Transverse colon (tissue), 4 donors: ENCODE measurements at regions not wholly inside any gene's neighbourhood (a gene's known extent, or its start where the extent isn't known, plus 50 kb on each side); places are given as distances from the start of the nearest gene placed in this dataset.

Experiments used
- DNase-seq: peaks from one replicate; pipeline ENCODE4 v3.0.0-alpha.2; 2019
- H3K27ac ChIP-seq, 4 donors: fragments of 200-600 bp; sonication (generic); 2 replicates each; pipeline ENCODE4 v1.5.1; 2016 to 2018; ENCODE audit warnings: inconsistent platforms in 4 of 4
- H3K27me3 ChIP-seq: fragments of 200-600 bp; sonication (generic); 2 replicates; pipeline ENCODE4 v1.5.1; 2017; ENCODE audit warnings: inconsistent platforms
- H3K36me3 ChIP-seq, 4 donors: fragments of 200-600 bp; sonication (generic); 2 replicates each; pipeline ENCODE4 v1.5.1; 2017 to 2019; ENCODE audit warnings: inconsistent platforms in 4 of 4
- H3K4me1 ChIP-seq, 4 donors: fragments of 200-600 bp; sonication (generic); 2 replicates each; pipeline ENCODE4 v1.5.1; 2017 to 2020; ENCODE audit warnings: inconsistent platforms in 4 of 4
- H3K4me3 ChIP-seq, 4 donors: fragments of 200-600 bp; sonication (generic); 1 replicate in 1 of 4; 2 replicates in 3 of 4; pipeline versions ENCODE4 v1.5.1 to v1.6.1; 2017 to 2019; ENCODE audit warnings: inconsistent platforms in 4 of 4
- H3K9me3 ChIP-seq, 2 donors: fragments of 200-600 bp; sonication (generic); 2 replicates each; pipeline ENCODE4 v1.5.1; 2017 to 2019; ENCODE audit warnings: inconsistent platforms in 2 of 2
- EP300 ChIP-seq: sonication (generic); formaldehyde crosslinking; IDR thresholded peaks from one replicate; pipeline ENCODE4 v1.6.1; 2017; ENCODE audit warnings: antibody characterized with exemption, low read depth
- POLR2A ChIP-seq: fragments of 450-650 bp; IDR thresholded peaks from one replicate; pipeline ENCODE4 v1.6.1; 2016; ENCODE audit warnings: antibody characterized with exemption, mild to moderate bottlenecking, moderate library complexity
- POLR2AphosphoS5 ChIP-seq, 3 donors: sonication (generic); formaldehyde crosslinking; IDR thresholded peaks; one replicate each; pipeline ENCODE4 v1.6.1; 2016; ENCODE audit warnings: antibody characterized with exemption in 3 of 3
- WGBS, 2 donors: methylation state at CpG; one replicate each; pipeline ENCODE4 v1.1.5; 2018; ENCODE audit warnings: low coverage in 1 of 2; 5-methylcytosine and 5-hydroxymethylcytosine counted together
- in situ Hi-C, 4 donors: fragments of 200-750 bp; cut with MboI; loops; one replicate each; pipeline versions ENCODE4 v1.15.0 to v1.15.1; 2017; ENCODE audit warnings: low sequenced_read_pairs in 3 of 4, low pct_ligation_motif_present in 1 of 4, low pct_unique_long_range_greater_than_20kb in 1 of 4
- intact Hi-C: fragments of 100-400 bp; cut with DNase I; formaldehyde crosslinking; loops from one replicate; pipeline ENCODE4 v1.15.1; 2023; ENCODE audit warnings: low total_unique reads
- TF ChIP-seq, protein P1 (sequence below), 5 experiments: fragments of 200-600 bp in 3 of 5; fragments of 450-650 bp in 2 of 5; sonication (generic) in 3 of 5; IDR thresholded peaks; 1 replicate in 2 of 5; 2 replicates in 3 of 5; pipeline ENCODE4 v1.5.1; 2016 to 2017; ENCODE audit warnings: antibody characterized with exemption in 5 of 5, inconsistent platforms in 3 of 5, mild to moderate bottlenecking in 2 of 5, moderate library complexity in 1 of 5

DNA sequence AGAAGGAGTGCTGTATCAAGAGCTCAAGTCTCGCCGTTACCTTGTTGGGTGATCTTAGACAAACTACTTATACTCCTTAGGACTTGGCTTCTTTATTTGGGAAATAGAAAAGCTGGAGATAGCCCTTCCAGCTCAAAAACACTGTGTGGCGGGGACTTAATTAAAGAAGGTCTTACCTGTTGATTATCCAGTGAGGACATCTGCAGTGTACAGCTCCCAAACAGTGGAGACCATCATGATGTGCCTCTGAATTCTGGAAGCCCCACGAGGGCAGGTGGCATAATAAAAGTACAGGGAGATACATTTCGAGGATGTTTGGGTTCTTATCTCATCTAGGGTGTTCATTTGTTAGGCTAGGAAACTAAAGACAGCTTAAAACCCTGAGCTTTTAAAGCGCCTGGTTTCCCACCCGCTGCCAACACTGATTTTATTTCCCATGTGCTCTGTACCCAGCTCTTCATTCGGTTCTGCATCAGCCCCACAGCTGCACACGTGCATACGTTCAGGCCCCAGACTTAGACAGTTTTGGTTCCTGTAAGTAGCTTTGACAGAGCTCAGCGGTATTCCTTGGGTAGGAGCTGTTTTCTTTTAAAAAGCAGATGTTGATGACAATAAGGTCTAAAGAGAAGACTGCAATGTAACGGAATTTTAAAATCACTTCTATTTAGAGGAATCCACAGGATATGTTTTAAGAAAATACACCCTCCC, 80.5 kb upstream of the SIX2 start:
- H3K4me1 ChIP-seq: no peaks in the 10 kb centered on the region
- in situ Hi-C loops (no loop called here), intact Hi-C loops (no loop called here)

DNA sequence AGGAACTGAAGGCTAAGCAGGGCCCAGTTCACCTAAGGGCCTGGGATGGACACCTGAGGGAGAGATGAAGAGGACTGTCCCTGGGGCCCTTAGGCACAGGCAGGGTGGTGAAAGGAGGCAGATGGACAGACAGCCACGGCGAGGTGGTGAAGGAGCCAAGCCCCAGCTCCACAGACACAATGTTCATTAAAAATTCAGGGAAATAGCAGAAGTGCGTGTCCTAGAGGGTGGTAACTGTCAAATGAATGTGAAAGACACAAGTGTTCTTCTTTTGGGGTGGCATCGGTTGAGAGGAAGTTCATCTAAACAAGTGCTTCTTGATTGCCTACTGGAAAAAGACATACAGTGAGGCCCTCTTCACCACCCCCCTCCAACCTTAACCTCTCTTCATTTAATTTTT, 76.2 kb upstream of the SIX2 start:
- DNase-seq: no peak
- no peaks in the 10 kb centered on the region for H3K36me3 ChIP-seq
- intact Hi-C loops: no loop called here
- WGBS, 2 donors: 82 to 86% methylated on average over 4 of the region's 4 CpGs
- no peak overlapping the region for H3K27ac ChIP-seq
- no peaks in the 10 kb centered on the region for H3K9me3 ChIP-seq
- H3K4me3 ChIP-seq: no peak overlapping the region
- no peaks in the 10 kb centered on the region for H3K4me1 ChIP-seq
- in situ Hi-C loops: no loop called here
- H3K27me3 ChIP-seq: no peaks in the 10 kb centered on the region
- no peak for TF ChIP-seq POLR2AphosphoS5 (IDR thresholded peaks at IDR 0.05)
- no peak for TF ChIP-seq EP300
- TF ChIP-seq, protein P1, sequence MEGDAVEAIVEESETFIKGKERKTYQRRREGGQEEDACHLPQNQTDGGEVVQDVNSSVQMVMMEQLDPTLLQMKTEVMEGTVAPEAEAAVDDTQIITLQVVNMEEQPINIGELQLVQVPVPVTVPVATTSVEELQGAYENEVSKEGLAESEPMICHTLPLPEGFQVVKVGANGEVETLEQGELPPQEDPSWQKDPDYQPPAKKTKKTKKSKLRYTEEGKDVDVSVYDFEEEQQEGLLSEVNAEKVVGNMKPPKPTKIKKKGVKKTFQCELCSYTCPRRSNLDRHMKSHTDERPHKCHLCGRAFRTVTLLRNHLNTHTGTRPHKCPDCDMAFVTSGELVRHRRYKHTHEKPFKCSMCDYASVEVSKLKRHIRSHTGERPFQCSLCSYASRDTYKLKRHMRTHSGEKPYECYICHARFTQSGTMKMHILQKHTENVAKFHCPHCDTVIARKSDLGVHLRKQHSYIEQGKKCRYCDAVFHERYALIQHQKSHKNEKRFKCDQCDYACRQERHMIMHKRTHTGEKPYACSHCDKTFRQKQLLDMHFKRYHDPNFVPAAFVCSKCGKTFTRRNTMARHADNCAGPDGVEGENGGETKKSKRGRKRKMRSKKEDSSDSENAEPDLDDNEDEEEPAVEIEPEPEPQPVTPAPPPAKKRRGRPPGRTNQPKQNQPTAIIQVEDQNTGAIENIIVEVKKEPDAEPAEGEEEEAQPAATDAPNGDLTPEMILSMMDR (IDR thresholded peaks at IDR 0.05): no peak

More for the DNA sequence above, 80.5 kb upstream of the SIX2 start:
- TF ChIP-seq POLR2AphosphoS5 (IDR thresholded peaks at IDR 0.05): no peak
- TF ChIP-seq EP300: no peak
- no peak for TF ChIP-seq POLR2A
- TF ChIP-seq, protein P1 (IDR thresholded peaks at IDR 0.05): no peak
- Histone ChIP-seq H3K9me3 (no peaks in the 10 kb centered on the region), H3K27me3 (no peaks in the 10 kb centered on the region), H3K4me3 (no peak overlapping the region), H3K36me3 (no peaks in the 10 kb centered on the region), H3K27ac (no peak overlapping the region)
- WGBS, 2 donors: 78 to 79% methylated on average over 8 to 12 of the region's 12 CpGs
- DNase-seq: no peak

DNA sequence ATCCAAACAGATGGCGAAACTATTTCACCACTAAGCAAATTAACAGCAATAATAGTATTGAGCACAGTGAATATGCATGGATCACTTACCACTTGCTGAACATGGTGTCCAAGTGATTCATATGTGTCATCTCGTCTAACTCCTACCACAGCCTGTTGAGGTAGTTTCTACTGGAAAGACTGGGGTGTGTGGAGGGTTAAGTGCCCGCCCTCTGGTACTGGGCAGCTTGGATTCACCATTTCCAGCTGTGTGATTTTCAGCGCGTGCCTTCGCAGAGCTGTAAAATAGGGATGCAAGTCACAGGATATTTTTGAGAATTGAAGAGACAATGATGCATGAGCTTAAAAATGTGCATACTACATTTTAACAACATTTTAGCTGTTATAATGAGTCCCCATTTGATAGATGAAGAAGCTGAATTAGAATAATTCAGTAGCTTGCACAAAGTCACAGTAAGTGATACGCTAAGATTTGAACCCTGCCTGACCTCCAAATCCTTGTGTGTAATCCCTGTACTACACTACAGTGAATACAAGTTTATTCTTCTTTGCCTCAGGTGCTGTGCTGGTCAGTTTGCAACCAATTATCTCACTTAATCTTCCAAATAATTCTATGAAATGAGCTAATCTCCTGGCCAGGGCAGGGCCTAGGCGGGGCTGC, 75.2 kb upstream of the SIX2 start:
- Histone ChIP-seq H3K27me3 (no peaks in the 10 kb centered on the region), H3K27ac (no peak overlapping the region), H3K4me1 (no peaks in the 10 kb centered on the region), H3K9me3 (no peaks in the 10 kb centered on the region), H3K36me3 (no peaks in the 10 kb centered on the region), H3K4me3 (no peak overlapping the region)
- in situ Hi-C loops: no loop called here
- intact Hi-C loops: no loop called here
- TF ChIP-seq, protein P1 (IDR thresholded peaks at IDR 0.05): no peak
- TF ChIP-seq EP300: no peak
- no peak for TF ChIP-seq POLR2A
- no peak for TF ChIP-seq POLR2AphosphoS5 (IDR thresholded peaks at IDR 0.05)
- WGBS, 2 donors: 79 to 95% methylated on average over 4 to 8 of the region's 8 CpGs
- DNase-seq: no peak

DNA sequence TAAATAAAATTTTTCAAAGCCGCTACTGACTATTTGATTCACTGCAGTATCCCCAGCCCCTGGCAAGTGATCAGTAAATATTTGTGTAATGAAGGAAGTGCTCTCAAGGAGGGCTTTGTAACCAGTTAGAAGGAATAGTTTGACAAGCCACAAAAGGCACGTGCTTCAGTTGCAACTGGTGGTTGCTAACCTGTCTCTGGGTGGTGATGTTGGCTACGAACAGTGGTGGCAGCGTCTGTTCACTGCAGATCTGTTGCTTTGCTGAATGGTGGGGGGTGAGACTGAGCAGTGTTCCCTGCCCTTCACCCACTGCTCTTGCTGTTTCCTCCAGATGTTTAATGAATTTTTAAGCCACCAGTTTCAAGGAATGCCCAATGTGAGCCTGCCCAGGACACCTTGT, 73.9 kb upstream of the SIX2 start:
- WGBS, 2 donors: 13 to 32% methylated on average over 3 to 4 of the region's 4 CpGs
- Histone ChIP-seq H3K27me3 (no peaks in the 10 kb centered on the region), H3K27ac (no peak overlapping the region), H3K4me1 (no peaks in the 10 kb centered on the region), H3K9me3 (no peaks in the 10 kb centered on the region), H3K36me3 (no peaks in the 10 kb centered on the region), H3K4me3 (no peak overlapping the region)
- TF ChIP-seq POLR2AphosphoS5 (IDR thresholded peaks at IDR 0.05) (no peak), POLR2A (no peak)
- in situ Hi-C loops: no loop called here
- no peak for DNase-seq
- intact Hi-C loops: no loop called here
